Osteocyte (in vitro differentiated cells): ENCODE measurements at regions not wholly inside any gene's neighbourhood (a gene's known extent, or its start where the extent isn't known, plus 50 kb on each side); places are given as distances from the start of the nearest gene placed in this dataset.
"Not testable (repeated sequence)": the region's sequence is repeated elsewhere in the genome, so short reads cannot be mapped to it uniquely, and the experiment has no call there.

ENCODE experiments used
- DNase-seq: peaks from one replicate; pipeline ENCODE4 v3.0.0; 2021; ENCODE audit warnings: mixed read lengths; ENCODE audit not compliant: unreplicated experiment; ENCODE audit errors: extremely low spot score
- H3K27ac Mint-ChIP-seq: one replicate; pipeline ENCODE4 v1.8.0; 2021; ENCODE audit warnings: mild to moderate bottlenecking, mixed read lengths; ENCODE audit not compliant: unreplicated experiment
- H3K27me3 Mint-ChIP-seq: one replicate; pipeline ENCODE4 v1.8.0; 2021; ENCODE audit warnings: mixed read lengths; ENCODE audit not compliant: unreplicated experiment
- H3K36me3 Mint-ChIP-seq: one replicate; pipeline ENCODE4 v1.8.0; 2021; ENCODE audit warnings: mixed read lengths; ENCODE audit not compliant: unreplicated experiment
- H3K4me1 Mint-ChIP-seq: one replicate; pipeline ENCODE4 v1.8.0; 2021; ENCODE audit warnings: mixed read lengths; ENCODE audit not compliant: unreplicated experiment
- H3K4me3 Mint-ChIP-seq: one replicate; pipeline ENCODE4 v1.8.0; 2021; ENCODE audit warnings: mild to moderate bottlenecking, moderate library complexity, mixed read lengths; ENCODE audit not compliant: unreplicated experiment
- H3K9me3 Mint-ChIP-seq: one replicate; pipeline ENCODE4 v1.8.0; 2021; ENCODE audit warnings: mixed read lengths; ENCODE audit not compliant: unreplicated experiment
- CTCF ChIP-seq: fragments of 200-600 bp; sonication (generic); IDR thresholded peaks from 2 replicates; pipeline ENCODE4 v1.5.0; 2021; ENCODE audit warnings: antibody characterized with exemption, mild to moderate bottlenecking, moderate library complexity

DNA sequence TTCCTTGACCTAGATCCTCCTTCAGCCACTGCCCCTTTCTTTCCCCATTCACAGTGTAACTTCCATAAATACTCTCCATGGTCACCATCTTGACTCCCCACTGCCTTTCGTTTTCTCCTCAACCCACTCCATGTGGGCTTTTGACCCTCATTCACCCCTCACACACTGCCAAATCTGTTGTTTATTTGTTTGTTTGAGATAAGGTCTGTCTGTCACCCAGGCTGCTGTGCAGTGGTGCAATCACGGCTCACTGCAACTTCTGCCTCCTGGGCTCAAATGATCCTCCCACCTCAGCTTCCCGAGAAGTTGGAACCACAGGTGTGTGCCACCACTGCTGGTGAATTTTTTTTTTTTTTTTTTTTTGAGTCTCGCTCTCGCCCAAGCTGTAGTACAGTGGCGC lies 162.9 kb downstream of the FGF1 start:
- Mint-ChIP-seq H3K36me3 (no peaks in the 10 kb centered on the region), H3K9me3 (no peaks in the 10 kb centered on the region), H3K27ac (no peak overlapping the region), H3K4me1 (peaks cover 4% of the 10 kb centered on the region), H3K27me3 (peaks cover 6% of the 10 kb centered on the region), H3K4me3 (no peak overlapping the region)
- no peak for TF ChIP-seq CTCF
- DNase-seq: no peak

GRCh38 chr5:142521706-142522105 lies 164.2 kb downstream of the FGF1 start:
- Mint-ChIP-seq H3K36me3 (no peaks in the 10 kb centered on the region), H3K4me3 (no peak overlapping the region), H3K27me3 (peaks cover 6% of the 10 kb centered on the region), H3K4me1 (no peaks in the 10 kb centered on the region), H3K27ac (no peak overlapping the region), H3K9me3 (peaks cover 5% of the 10 kb centered on the region)
- no peak for DNase-seq
- TF ChIP-seq CTCF: no peak

DNA sequence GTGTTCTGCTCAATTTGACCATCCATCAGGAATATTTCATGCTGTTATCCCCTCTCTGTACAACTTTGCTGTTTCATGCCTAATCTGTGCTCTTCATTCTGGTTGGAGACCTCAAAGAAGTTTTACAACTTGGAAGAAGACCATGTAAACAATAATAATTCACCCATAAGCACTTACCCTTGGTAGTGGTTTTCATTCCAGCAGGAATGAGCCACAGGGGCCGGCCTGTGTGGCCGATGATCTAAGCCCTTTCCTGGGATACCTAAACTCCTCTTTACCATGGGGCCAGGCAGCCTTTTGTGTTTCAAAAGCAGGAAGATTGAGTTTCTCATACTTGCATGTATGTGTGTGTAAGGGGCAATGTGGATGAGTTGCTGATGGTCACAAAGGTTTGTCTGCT lies 165.0 kb downstream of the FGF1 start:
- no peaks in the 10 kb centered on the region for H3K36me3 Mint-ChIP-seq
- DNase-seq: no peak
- H3K27me3 Mint-ChIP-seq: peaks cover 6% of the 10 kb centered on the region
- H3K4me1 Mint-ChIP-seq: no peaks in the 10 kb centered on the region
- H3K27ac Mint-ChIP-seq: no peak overlapping the region
- no peak for TF ChIP-seq CTCF
- no peak overlapping the region for H3K4me3 Mint-ChIP-seq
- H3K9me3 Mint-ChIP-seq: peaks cover 8% of the 10 kb centered on the region

GRCh38 chr5:142519913-142520312 lies 166.0 kb downstream of the FGF1 start:
- not testable (repeated sequence) for H3K9me3 Mint-ChIP-seq, H3K27ac Mint-ChIP-seq, H3K4me1 Mint-ChIP-seq, H3K4me3 Mint-ChIP-seq, H3K36me3 Mint-ChIP-seq, H3K27me3 Mint-ChIP-seq, DNase-seq

DNA sequence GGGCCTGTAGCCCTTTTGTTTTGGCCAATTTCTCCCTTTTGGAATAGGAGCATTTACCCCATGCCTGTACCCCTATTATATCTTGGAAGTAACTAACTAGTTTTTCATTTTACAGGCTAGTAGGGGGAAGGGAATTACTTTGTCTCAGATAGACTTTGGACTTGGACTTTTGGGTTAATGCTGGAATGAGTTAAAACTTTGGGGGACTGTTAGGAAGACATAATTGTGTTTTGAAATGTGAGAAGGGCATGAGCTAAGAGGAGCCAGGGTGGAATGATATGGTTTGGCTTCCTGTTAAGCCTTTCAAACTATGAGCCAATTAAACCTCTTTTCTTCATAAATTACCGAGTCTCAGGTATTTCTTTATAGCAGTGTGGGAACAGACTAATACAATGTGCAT lies 168.1 kb downstream of the FGF1 start:
- Mint-ChIP-seq H3K4me1 (peaks cover 4% of the 10 kb centered on the region), H3K4me3 (no peak overlapping the region), H3K36me3 (no peaks in the 10 kb centered on the region), H3K9me3 (peaks cover 8% of the 10 kb centered on the region), H3K27ac (no peak overlapping the region), H3K27me3 (peaks cover 6% of the 10 kb centered on the region)
- DNase-seq: no peak
- no peak for TF ChIP-seq CTCF

GRCh38 chr5:142516732-142517131 lies 169.2 kb downstream of the FGF1 start:
- no peak for DNase-seq
- Mint-ChIP-seq H3K27me3 (peaks cover 4% of the 10 kb centered on the region), H3K4me1 (peaks cover 15% of the 10 kb centered on the region), H3K4me3 (no peak overlapping the region), H3K36me3 (no peaks in the 10 kb centered on the region), H3K9me3 (peaks cover 8% of the 10 kb centered on the region), H3K27ac (no peak overlapping the region)
- no peak for TF ChIP-seq CTCF
